Neutrophil (primary cell): ENCODE measurements at regions not wholly inside any gene's neighbourhood (a gene's known extent, or its start where the extent isn't known, plus 50 kb on each side); places are given as distances from the start of the nearest gene placed in this dataset.

ENCODE experiments used
- H3K27ac ChIP-seq: fragments of 200-600 bp; sonication (generic); 2 replicates; pipeline ENCODE4 v1.5.1; 2016; ENCODE audit warnings: mild to moderate bottlenecking, moderate library complexity
- H3K27me3 ChIP-seq: fragments of 200-600 bp; sonication (generic); 2 replicates; pipeline ENCODE4 v1.6.0; 2016; ENCODE audit warnings: mild to moderate bottlenecking
- H3K36me3 ChIP-seq: fragments of 200-600 bp; sonication (generic); 2 replicates; pipeline ENCODE4 v1.5.1; 2017
- H3K4me1 ChIP-seq, 2 experiments: fragments of 200-600 bp in 1 of 2; sonication (generic) in 1 of 2; 1 replicate in 1 of 2; 2 replicates in 1 of 2; pipeline versions ENCODE4 v1.5.1 to v1.6.1; 2013 to 2016; ENCODE audit warnings: low read depth in 1 of 2, low read length in 1 of 2, mild to moderate bottlenecking in 1 of 2, moderate library complexity in 1 of 2; ENCODE audit not compliant: control insufficient read depth in 1 of 2, insufficient read depth in 1 of 2
- H3K4me3 ChIP-seq, 2 experiments: fragments of 200-600 bp in 1 of 2; sonication (generic) in 1 of 2; 1 replicate in 1 of 2; 2 replicates in 1 of 2; pipeline ENCODE4 v1.5.1; 2013 to 2016; ENCODE audit warnings: low read depth in 1 of 2, low read length in 1 of 2, mild to moderate bottlenecking in 1 of 2, moderate library complexity in 1 of 2
- H3K9me3 ChIP-seq: fragments of 200-600 bp; sonication (generic); 2 replicates; pipeline ENCODE4 v1.5.1; 2016
- TF ChIP-seq, protein P1 (sequence below): fragments of 200-600 bp; sonication (generic); IDR thresholded peaks from 2 replicates; pipeline ENCODE4 v1.5.1; 2016; ENCODE audit warnings: antibody characterized with exemption

- H3K4me1 ChIP-seq, result no peaks in the 10 kb centered on the region
- no peak overlapping the region for H3K4me3 ChIP-seq
- no peaks in the 10 kb centered on the region for H3K9me3 ChIP-seq
- H3K27ac ChIP-seq, result no peak overlapping the region
- no peaks in the 10 kb centered on the region for H3K27me3 ChIP-seq
- TF ChIP-seq, protein P1, sequence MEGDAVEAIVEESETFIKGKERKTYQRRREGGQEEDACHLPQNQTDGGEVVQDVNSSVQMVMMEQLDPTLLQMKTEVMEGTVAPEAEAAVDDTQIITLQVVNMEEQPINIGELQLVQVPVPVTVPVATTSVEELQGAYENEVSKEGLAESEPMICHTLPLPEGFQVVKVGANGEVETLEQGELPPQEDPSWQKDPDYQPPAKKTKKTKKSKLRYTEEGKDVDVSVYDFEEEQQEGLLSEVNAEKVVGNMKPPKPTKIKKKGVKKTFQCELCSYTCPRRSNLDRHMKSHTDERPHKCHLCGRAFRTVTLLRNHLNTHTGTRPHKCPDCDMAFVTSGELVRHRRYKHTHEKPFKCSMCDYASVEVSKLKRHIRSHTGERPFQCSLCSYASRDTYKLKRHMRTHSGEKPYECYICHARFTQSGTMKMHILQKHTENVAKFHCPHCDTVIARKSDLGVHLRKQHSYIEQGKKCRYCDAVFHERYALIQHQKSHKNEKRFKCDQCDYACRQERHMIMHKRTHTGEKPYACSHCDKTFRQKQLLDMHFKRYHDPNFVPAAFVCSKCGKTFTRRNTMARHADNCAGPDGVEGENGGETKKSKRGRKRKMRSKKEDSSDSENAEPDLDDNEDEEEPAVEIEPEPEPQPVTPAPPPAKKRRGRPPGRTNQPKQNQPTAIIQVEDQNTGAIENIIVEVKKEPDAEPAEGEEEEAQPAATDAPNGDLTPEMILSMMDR, result no peak
- no peaks in the 10 kb centered on the region for H3K36me3 ChIP-seq
These were observed 216.3 kb upstream of the SHH start for GRCh38 chr7:156028521-156028920.

GRCh38 chr7:156027821-156028220 is 215.6 kb upstream of the SHH start:
- Histone ChIP-seq H3K27me3 (no peaks in the 10 kb centered on the region), H3K4me3 (no peak overlapping the region), H3K9me3 (no peaks in the 10 kb centered on the region), H3K27ac (no peak overlapping the region), H3K4me1 (no peaks in the 10 kb centered on the region), H3K36me3 (no peaks in the 10 kb centered on the region)
- TF ChIP-seq, protein P1, result no peak

GRCh38 chr7:156026603-156027002 is 214.3 kb upstream of the SHH start:
- TF ChIP-seq, protein P1, result no peak
- H3K36me3 ChIP-seq, result no peaks in the 10 kb centered on the region
- H3K4me1 ChIP-seq, result no peaks in the 10 kb centered on the region
- no peak overlapping the region for H3K4me3 ChIP-seq
- no peaks in the 10 kb centered on the region for H3K9me3 ChIP-seq
- H3K27ac ChIP-seq, result no peak overlapping the region
- H3K27me3 ChIP-seq, result no peaks in the 10 kb centered on the region

- no peak overlapping the region for H3K4me3 ChIP-seq
- no peaks in the 10 kb centered on the region for H3K36me3 ChIP-seq
- no peaks in the 10 kb centered on the region for H3K27me3 ChIP-seq
- no peaks in the 10 kb centered on the region for H3K9me3 ChIP-seq
- no peak overlapping the region for H3K27ac ChIP-seq
- TF ChIP-seq, protein P1, result no peak
- H3K4me1 ChIP-seq, result no peaks in the 10 kb centered on the region
These were observed 213.9 kb upstream of the SHH start for GRCh38 chr7:156026076-156026600.

GRCh38 chr7:156025675-156026074 is 213.4 kb upstream of the SHH start:
- Histone ChIP-seq H3K36me3 (no peaks in the 10 kb centered on the region), H3K4me1 (no peaks in the 10 kb centered on the region), H3K27me3 (no peaks in the 10 kb centered on the region), H3K27ac (no peak overlapping the region), H3K9me3 (no peaks in the 10 kb centered on the region), H3K4me3 (no peak overlapping the region)
- TF ChIP-seq, protein P1, result no peak

GRCh38 chr7:156024201-156024600 is 211.9 kb upstream of the SHH start:
- H3K4me1 ChIP-seq, result no peaks in the 10 kb centered on the region
- H3K4me3 ChIP-seq, result no peak overlapping the region
- TF ChIP-seq, protein P1, result no peak
- H3K36me3 ChIP-seq, result no peaks in the 10 kb centered on the region
- no peaks in the 10 kb centered on the region for H3K9me3 ChIP-seq
- H3K27me3 ChIP-seq, result no peaks in the 10 kb centered on the region
- no peak overlapping the region for H3K27ac ChIP-seq
